Common myeloid progenitor, CD34-positive (primary cell): ENCODE measurements at regions not wholly inside any gene's neighbourhood (a gene's known extent, or its start where the extent isn't known, plus 50 kb on each side); places are given as distances from the start of the nearest gene placed in this dataset.

Experiments used
- CTCF ChIA-PET: fragments of 350-600 bp; sonication (Branson Sonifier 250); formaldehyde crosslinking; loops from one replicate; lab custom pipeline; 2021; ENCODE audit warnings: antibody characterized with exemption; lab: Charles Lee
- POLR2A ChIA-PET: fragments of 350-600 bp; sonication (Branson Sonifier 250); formaldehyde crosslinking; loops from one replicate; lab custom pipeline; 2021; ENCODE audit warnings: antibody characterized with exemption; lab: Charles Lee
- DNase-seq, 3 donors: peaks; one replicate each; pipeline versions ENCODE4 v3.0.0 to v3.0.0-alpha.2; 2013
- H3K27ac ChIP-seq, 2 experiments: 1 replicate in 1 of 2; 2 replicates in 1 of 2; pipeline ENCODE4 v1.7.0; 2013; ENCODE audit warnings: inconsistent platforms in 2 of 2, low read length in 2 of 2, mild to moderate bottlenecking in 2 of 2, low read depth in 1 of 2, moderate library complexity in 1 of 2; ENCODE audit not compliant: severe bottlenecking in 2 of 2, insufficient read depth in 1 of 2, poor library complexity in 1 of 2
- H3K27me3 ChIP-seq, 5 experiments: replicated peaks in 2 of 5; 1 replicate in 3 of 5; 2 replicates in 2 of 5; pipeline versions ENCODE4 v1.6.1 to v1.7.0; 2013; ENCODE audit warnings: low read length in 4 of 5, mild to moderate bottlenecking in 2 of 5, moderate library complexity in 2 of 5, inconsistent platforms in 1 of 5; ENCODE audit not compliant: insufficient read depth in 5 of 5, control insufficient read depth in 4 of 5
- H3K36me3 ChIP-seq, 4 experiments: 1 replicate in 2 of 4; 2 replicates in 2 of 4; pipeline versions ENCODE4 v1.6.1 to v1.7.0; 2013; ENCODE audit warnings: low read length in 3 of 4, control low read depth in 1 of 4, mild to moderate bottlenecking in 1 of 4; ENCODE audit not compliant: control insufficient read depth in 4 of 4, insufficient read depth in 4 of 4
- H3K4me1 ChIP-seq, 4 experiments: 1 replicate in 3 of 4; 2 replicates in 1 of 4; pipeline versions ENCODE4 v1.6.1 to v1.7.1; 2013; ENCODE audit warnings: low read length in 3 of 4, mild to moderate bottlenecking in 3 of 4, control low read depth in 1 of 4, inconsistent platforms in 1 of 4, moderate library complexity in 1 of 4; ENCODE audit not compliant: control insufficient read depth in 4 of 4, insufficient read depth in 4 of 4; ENCODE audit errors: control extremely low read depth in 1 of 4
- H3K4me3 ChIP-seq, 7 experiments: 1 replicate in 4 of 7; 2 replicates in 3 of 7; pipeline versions ENCODE4 v1.5.1 to v1.7.0; 2013; ENCODE audit warnings: mild to moderate bottlenecking in 7 of 7, low read length in 6 of 7, moderate library complexity in 6 of 7, inconsistent platforms in 2 of 7, low read depth in 2 of 7, control low read depth in 1 of 7; ENCODE audit not compliant: insufficient read depth in 4 of 7, control insufficient read depth in 1 of 7; ENCODE audit errors: extremely low read depth in 1 of 7
- H3K9me3 ChIP-seq, 5 experiments: 1 replicate in 4 of 5; 2 replicates in 1 of 5; pipeline versions ENCODE4 v1.6.1 to v1.7.1; 2013; ENCODE audit warnings: low read length in 4 of 5, mild to moderate bottlenecking in 2 of 5, inconsistent platforms in 1 of 5, low read depth in 1 of 5, moderate library complexity in 1 of 5; ENCODE audit not compliant: control insufficient read depth in 4 of 5, insufficient read depth in 2 of 5; ENCODE audit errors: control extremely low read depth in 1 of 5
- WGBS: methylation state at CpG from one replicate; pipeline ENCODE4 v1.1.5; 2013; ENCODE audit not compliant: insufficient coverage; 5-methylcytosine and 5-hydroxymethylcytosine counted together

GRCh38 chr2:18723219-18723618 lies 133.8 kb upstream of the NT5C1B start:
- CTCF ChIA-PET = no interaction called here

GRCh38 chr2:18722101-18722500 lies 132.7 kb upstream of the NT5C1B start:
- 100% methylated on average over 2 of the region's 2 CpGs for WGBS
- no peaks in the 10 kb centered on the region for H3K27me3 ChIP-seq
- no peaks in the 10 kb centered on the region for H3K9me3 ChIP-seq
- H3K27ac ChIP-seq = no peak overlapping the region
- no peaks in the 10 kb centered on the region for H3K4me1 ChIP-seq
- H3K4me3 ChIP-seq = no peak overlapping the region
- DNase-seq = no peak
- CTCF ChIA-PET = no interaction called here
- POLR2A ChIA-PET = no interaction called here
- no peaks in the 10 kb centered on the region for H3K36me3 ChIP-seq

More at GRCh38 chr2:18723219-18723618, 133.8 kb upstream of the NT5C1B start:
- no CpG with 5 or more reads among the region's 4 CpGs for WGBS
- Histone ChIP-seq H3K27me3 (no peaks in the 10 kb centered on the region), H3K4me3 (no peak overlapping the region), H3K9me3 (no peaks in the 10 kb centered on the region), H3K27ac (no peak overlapping the region), H3K36me3 (no peaks in the 10 kb centered on the region), H3K4me1 (no peaks in the 10 kb centered on the region)
- no peak for DNase-seq
- POLR2A ChIA-PET = no interaction called here

GRCh38 chr2:18721038-18721922 lies 131.9 kb upstream of the NT5C1B start:
- H3K4me1 ChIP-seq = no peaks in the 10 kb centered on the region
- no peaks in the 10 kb centered on the region for H3K27me3 ChIP-seq
- POLR2A ChIA-PET = no interaction called here
- CTCF ChIA-PET = no interaction called here
- WGBS = 100% methylated on average over 6 of the region's 10 CpGs
- no peaks in the 10 kb centered on the region for H3K9me3 ChIP-seq
- H3K36me3 ChIP-seq = no peaks in the 10 kb centered on the region
- no peak for DNase-seq
- no peak overlapping the region for H3K4me3 ChIP-seq
- H3K27ac ChIP-seq = no peak overlapping the region

- H3K4me3 ChIP-seq = no peak overlapping the region
- H3K4me1 ChIP-seq = no peaks in the 10 kb centered on the region
- ChIA-PET CTCF (no interaction called here), POLR2A (no interaction called here)
- H3K27me3 ChIP-seq = no peaks in the 10 kb centered on the region
- WGBS = 100% methylated on average over 1 of the region's 4 CpGs
- no peak for DNase-seq
- peaks cover 0 to 4% (median 0%) of the 10 kb centered on the region in 5 experiments for H3K9me3 ChIP-seq
- H3K27ac ChIP-seq = no peak overlapping the region
- no peaks in the 10 kb centered on the region for H3K36me3 ChIP-seq
These were observed 130.8 kb upstream of the NT5C1B start for GRCh38 chr2:18719978-18720775.

GRCh38 chr2:18708203-18708715 lies 118.9 kb upstream of the NT5C1B start:
- WGBS = no CpG with 5 or more reads among the region's 1 CpG
- H3K27ac ChIP-seq = no peak overlapping the region
- POLR2A ChIA-PET = no interaction called here
- DNase-seq = no peak
- H3K36me3 ChIP-seq = no peaks in the 10 kb centered on the region
- CTCF ChIA-PET = no interaction called here
- H3K4me1 ChIP-seq = no peaks in the 10 kb centered on the region
- H3K27me3 ChIP-seq = no peaks in the 10 kb centered on the region
- H3K4me3 ChIP-seq = no peak overlapping the region
- peaks cover 0 to 1% (median 0%) of the 10 kb centered on the region in 5 experiments for H3K9me3 ChIP-seq

- no peak overlapping the region for H3K4me3 ChIP-seq
- H3K4me1 ChIP-seq = no peaks in the 10 kb centered on the region
- H3K27me3 ChIP-seq = no peaks in the 10 kb centered on the region
- H3K9me3 ChIP-seq = no peaks in the 10 kb centered on the region
- DNase-seq = no peak
- H3K36me3 ChIP-seq = no peaks in the 10 kb centered on the region
- CTCF ChIA-PET = no interaction called here
- H3K27ac ChIP-seq = no peak overlapping the region
- POLR2A ChIA-PET = no interaction called here
- 100% methylated on average over 1 of the region's 2 CpGs for WGBS
These were observed 116.6 kb upstream of the NT5C1B start for GRCh38 chr2:18706001-18706400.

- Histone ChIP-seq H3K27me3 (no peaks in the 10 kb centered on the region), H3K4me3 (no peak overlapping the region), H3K4me1 (no peaks in the 10 kb centered on the region), H3K36me3 (no peaks in the 10 kb centered on the region), H3K9me3 (no peaks in the 10 kb centered on the region), H3K27ac (no peak overlapping the region)
- ChIA-PET CTCF (no interaction called here), POLR2A (no interaction called here)
- 100% methylated on average over 1 of the region's 2 CpGs for WGBS
- DNase-seq = no peak
These were observed 114.9 kb upstream of the NT5C1B start for GRCh38 chr2:18704276-18704675.
